Mesenchymal stem cell (in vitro differentiated cells and primary cell): ENCODE measurements at regions not wholly inside any gene's neighbourhood (a gene's known extent, or its start where the extent isn't known, plus 50 kb on each side); places are given as distances from the start of the nearest gene placed in this dataset.

Experiments
- DNase-seq: peaks from one replicate; pipeline ENCODE4 v3.0.0-alpha.2; 2013
- H2AFZ ChIP-seq: one replicate; pipeline ENCODE4 v1.6.1; 2013; ENCODE audit warnings: low read depth, mild to moderate bottlenecking, control low read depth, inconsistent platforms, low read length, moderate library complexity
- H2AK5ac ChIP-seq: 2 replicates; pipeline ENCODE4 v1.6.1; 2013; ENCODE audit warnings: low read length, moderate library complexity, mild to moderate bottlenecking, inconsistent platforms; ENCODE audit not compliant: severe bottlenecking
- H2BK120ac ChIP-seq: one replicate; pipeline ENCODE4 v1.6.1; 2013; ENCODE audit warnings: low read depth, mild to moderate bottlenecking, inconsistent platforms, low read length, moderate library complexity
- H2BK12ac ChIP-seq, 2 experiments: one replicate each; pipeline ENCODE4 v1.6.1; 2013; ENCODE audit warnings: inconsistent platforms in 2 of 2, low read length in 2 of 2, mild to moderate bottlenecking in 2 of 2, moderate library complexity in 2 of 2, control low read depth in 1 of 2
- H2BK15ac ChIP-seq: one replicate; pipeline ENCODE4 v1.6.1; 2013; ENCODE audit warnings: mild to moderate bottlenecking, low read depth, inconsistent platforms; ENCODE audit not compliant: poor library complexity, severe bottlenecking
- H2BK5ac ChIP-seq: 2 replicates; pipeline ENCODE4 v1.6.1; 2013; ENCODE audit warnings: low read depth, mild to moderate bottlenecking, low read length, control low read depth, inconsistent platforms; ENCODE audit not compliant: poor library complexity, severe bottlenecking
- H3K14ac ChIP-seq, 2 experiments: one replicate each; pipeline ENCODE4 v1.6.1; 2013; ENCODE audit warnings: inconsistent platforms in 2 of 2, low read length in 2 of 2, control low read depth in 1 of 2, mild to moderate bottlenecking in 1 of 2, moderate library complexity in 1 of 2
- H3K18ac ChIP-seq, 2 experiments: one replicate each; pipeline ENCODE4 v1.6.1; 2013; ENCODE audit warnings: inconsistent platforms in 2 of 2, low read length in 2 of 2, control low read depth in 1 of 2, low read depth in 1 of 2, mild to moderate bottlenecking in 1 of 2
- H3K23ac ChIP-seq, 2 experiments: one replicate each; pipeline ENCODE4 v1.6.1; 2013; ENCODE audit warnings: inconsistent platforms in 2 of 2, low read length in 2 of 2, mild to moderate bottlenecking in 2 of 2, moderate library complexity in 2 of 2, control low read depth in 1 of 2
- H3K27ac ChIP-seq: 2 replicates; pipeline ENCODE4 v1.5.1; 2013; ENCODE audit warnings: mild to moderate bottlenecking, moderate library complexity, low read length, control low read depth, inconsistent platforms; ENCODE audit not compliant: poor library complexity, severe bottlenecking
- H3K27me3 ChIP-seq, 2 experiments: 2 replicates each; pipeline versions ENCODE4 v1.6.1 to v1.7.0; 2013; ENCODE audit warnings: low read length in 2 of 2, mild to moderate bottlenecking in 2 of 2, moderate library complexity in 2 of 2, control low read depth in 1 of 2, inconsistent platforms in 1 of 2; ENCODE audit not compliant: control insufficient read depth in 1 of 2, insufficient read depth in 1 of 2
- H3K36me3 ChIP-seq, 2 experiments: 2 replicates each; pipeline versions ENCODE4 v1.6.1 to v1.7.0; 2013; ENCODE audit warnings: low read length in 2 of 2, control low read depth in 1 of 2, inconsistent platforms in 1 of 2, low read depth in 1 of 2, mild to moderate bottlenecking in 1 of 2; ENCODE audit not compliant: insufficient read depth in 2 of 2, control insufficient read depth in 1 of 2
- H3K4ac ChIP-seq, 2 experiments: one replicate each; pipeline ENCODE4 v1.6.1; 2013; ENCODE audit warnings: inconsistent platforms in 2 of 2, low read length in 2 of 2, mild to moderate bottlenecking in 2 of 2, moderate library complexity in 2 of 2, control low read depth in 1 of 2, low read depth in 1 of 2
- H3K4me1 ChIP-seq: 2 replicates; pipeline ENCODE4 v1.6.1; 2013; ENCODE audit warnings: low read depth, low read length, control low read depth; ENCODE audit not compliant: control insufficient read depth, insufficient read depth
- H3K4me2 ChIP-seq: 2 replicates; pipeline ENCODE4 v1.6.1; 2013; ENCODE audit warnings: low read length, mild to moderate bottlenecking, inconsistent platforms; ENCODE audit not compliant: poor library complexity, severe bottlenecking
- H3K4me3 ChIP-seq, 2 experiments: 2 replicates each; pipeline versions ENCODE4 v1.5.1 to v1.7.0; 2013; ENCODE audit warnings: low read length in 2 of 2, mild to moderate bottlenecking in 2 of 2, control low read depth in 1 of 2, low read depth in 1 of 2; ENCODE audit not compliant: insufficient read depth in 1 of 2
- H3K79me1 ChIP-seq: replicated peaks from 2 replicates; pipeline ENCODE4 v1.6.1; 2013; ENCODE audit warnings: mild to moderate bottlenecking, control low read depth, low read length, inconsistent platforms; ENCODE audit not compliant: poor library complexity, severe bottlenecking
- H3K9ac ChIP-seq: 2 replicates; pipeline ENCODE4 v1.7.0; 2013; ENCODE audit warnings: mild to moderate bottlenecking, low read length, moderate library complexity
- H3K9me3 ChIP-seq: 2 replicates; pipeline ENCODE4 v1.7.0; 2013; ENCODE audit warnings: mild to moderate bottlenecking, low read length; ENCODE audit not compliant: control insufficient read depth
- H4K8ac ChIP-seq: one replicate; pipeline ENCODE4 v1.6.1; 2013; ENCODE audit warnings: inconsistent platforms, mild to moderate bottlenecking, low read length, moderate library complexity
- H4K91ac ChIP-seq: one replicate; pipeline ENCODE4 v1.6.1; 2013; ENCODE audit warnings: mild to moderate bottlenecking, low read length, inconsistent platforms
- WGBS: methylation state at CpG from one replicate; pipeline ENCODE4 v1.1.7; 2013; ENCODE audit warnings: mixed read lengths; 5-methylcytosine and 5-hydroxymethylcytosine counted together

DNA sequence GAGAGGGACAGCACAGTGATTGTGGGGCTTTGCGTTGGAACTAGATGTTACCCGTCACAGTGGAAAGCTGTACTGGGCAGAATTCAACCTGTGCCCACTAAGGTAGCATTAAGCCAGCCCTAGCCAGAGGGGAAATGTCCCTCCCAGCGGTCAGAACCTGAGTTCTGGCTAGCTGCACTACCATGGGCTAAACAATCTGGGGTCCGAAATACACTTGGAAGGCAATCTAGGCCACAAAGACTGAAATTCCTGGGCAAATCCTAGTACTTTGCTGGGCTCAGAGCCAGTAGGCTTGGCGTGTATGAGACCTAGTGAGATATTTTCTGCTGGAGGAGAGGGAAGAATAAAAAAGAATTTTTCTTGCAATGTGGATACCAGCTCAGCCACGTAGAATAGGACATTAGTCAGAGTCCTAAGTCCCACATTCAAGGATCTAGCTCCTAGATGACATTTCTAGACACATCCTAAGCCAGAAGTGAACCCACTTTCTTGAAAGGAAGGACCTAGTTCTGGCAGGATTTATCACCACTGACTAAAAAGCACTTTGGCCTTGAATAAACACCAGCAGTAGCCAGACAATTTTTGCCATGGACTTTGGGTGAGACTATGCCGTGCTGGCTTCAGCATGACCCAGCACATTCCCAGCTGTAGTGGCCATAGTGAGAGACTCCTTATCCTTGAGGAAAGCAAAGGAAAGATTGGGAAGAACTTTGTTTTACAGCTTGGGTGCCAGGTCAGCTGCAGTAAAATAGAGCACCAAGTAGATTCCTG lies 618.0 kb downstream of the BRINP1 start:
- Histone ChIP-seq H3K4me2 (no peak overlapping the region), H2AK5ac (no peak overlapping the region), H4K91ac (no peak overlapping the region), H2BK5ac (no peak overlapping the region), H3K9ac (no peak overlapping the region), H3K14ac (no peak overlapping the region), H3K4me1 (no peaks in the 10 kb centered on the region), H3K18ac (no peak overlapping the region), H2AFZ (no peak overlapping the region), H4K8ac (no peak overlapping the region), H2BK120ac (no peak overlapping the region), H2BK12ac (no peak overlapping the region), H3K36me3 (no peaks in the 10 kb centered on the region), H2BK15ac (no peak overlapping the region), H3K4me3 (no peak overlapping the region), H3K23ac (no peak overlapping the region), H3K4ac (no peak overlapping the region), H3K79me1 (no peaks in the 10 kb centered on the region), H3K27ac (no peak overlapping the region), H3K27me3 (no peaks in the 10 kb centered on the region), H3K9me3 (peaks cover 21% of the 10 kb centered on the region)
- WGBS = 70% methylated on average over 7 of the region's 7 CpGs
- DNase-seq = no peak

DNA sequence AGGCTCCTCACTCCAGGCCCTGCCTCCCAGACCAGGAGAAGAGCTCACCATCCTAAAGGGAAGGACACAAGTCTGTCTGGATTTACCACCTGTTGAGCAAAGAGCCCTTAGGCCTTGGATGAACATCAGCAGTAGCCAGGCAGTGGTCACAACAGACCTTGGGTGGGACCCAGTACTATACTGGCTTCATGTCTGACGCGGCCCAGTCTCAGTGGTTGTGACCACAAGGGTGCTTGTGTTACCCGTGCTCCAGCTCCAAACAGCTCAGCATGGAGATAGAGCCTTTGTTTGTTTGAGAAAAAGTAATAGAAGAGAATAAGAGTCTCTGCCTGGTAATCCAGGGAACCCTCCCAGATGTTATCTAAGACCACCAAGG lies 617.4 kb downstream of the BRINP1 start:
- H3K36me3 ChIP-seq = no peaks in the 10 kb centered on the region
- H3K23ac ChIP-seq = no peak overlapping the region
- no peak overlapping the region for H2BK12ac ChIP-seq
- H3K9ac ChIP-seq = no peak overlapping the region
- no peak for DNase-seq
- no peaks in the 10 kb centered on the region for H3K27me3 ChIP-seq
- H3K4me3 ChIP-seq = no peak overlapping the region
- 29% methylated on average over 3 of the region's 3 CpGs for WGBS
- H3K4me2 ChIP-seq = no peak overlapping the region
- no peak overlapping the region for H2BK5ac ChIP-seq
- H2AK5ac ChIP-seq = no peak overlapping the region
- H3K79me1 ChIP-seq = no peaks in the 10 kb centered on the region
- no peak overlapping the region for H2BK120ac ChIP-seq
- no peak overlapping the region for H3K14ac ChIP-seq
- H3K27ac ChIP-seq = no peak overlapping the region
- no peak overlapping the region for H2AFZ ChIP-seq
- no peak overlapping the region for H4K91ac ChIP-seq
- no peaks in the 10 kb centered on the region for H3K4me1 ChIP-seq
- no peak overlapping the region for H4K8ac ChIP-seq
- H3K18ac ChIP-seq = no peak overlapping the region
- H2BK15ac ChIP-seq = no peak overlapping the region
- H3K4ac ChIP-seq = no peak overlapping the region
- H3K9me3 ChIP-seq = peaks cover 21% of the 10 kb centered on the region

DNA sequence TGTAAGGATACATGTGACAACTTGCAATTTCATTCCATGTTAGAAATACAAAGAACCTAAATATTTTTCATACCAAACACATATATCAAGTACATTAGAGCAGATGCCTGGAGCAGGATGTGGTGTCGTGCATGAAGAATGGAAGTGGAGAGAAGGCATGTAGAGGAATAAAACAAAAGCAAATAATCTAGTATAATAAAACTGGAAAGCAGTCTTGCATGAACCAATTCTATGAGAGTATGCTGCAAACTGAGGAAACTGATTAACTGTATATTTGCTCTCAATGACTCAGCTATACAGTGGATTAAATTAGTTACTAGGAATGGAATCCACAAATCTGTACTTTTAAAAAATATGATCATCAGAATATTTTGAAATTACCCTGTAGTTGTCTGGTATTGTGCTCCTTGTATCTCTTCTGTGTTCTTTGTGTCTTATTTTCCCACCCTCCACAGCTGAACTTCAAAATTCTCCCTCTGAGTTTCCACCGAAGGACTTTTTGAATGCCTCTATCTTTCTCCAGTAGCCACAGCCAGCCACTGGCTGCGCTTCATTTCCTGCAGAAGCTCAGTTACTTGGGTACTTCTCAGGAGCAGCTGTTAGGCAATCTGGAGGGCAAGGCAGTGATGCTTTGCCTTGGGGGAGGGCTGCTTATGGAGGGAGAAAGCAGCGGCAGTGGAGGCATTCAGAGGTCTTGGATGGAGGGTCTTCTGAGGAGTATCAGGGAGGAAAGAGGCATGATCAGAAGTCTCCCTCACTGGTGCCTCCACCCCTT lies 608.0 kb downstream of the BRINP1 start:
- Histone ChIP-seq H3K4me3 (no peak overlapping the region), H2AK5ac (no peak overlapping the region), H2AFZ (no peak overlapping the region), H3K36me3 (no peaks in the 10 kb centered on the region), H2BK120ac (no peak overlapping the region), H3K27me3 (no peaks in the 10 kb centered on the region), H4K91ac (no peak overlapping the region), H3K4me1 (no peaks in the 10 kb centered on the region), H3K4me2 (no peak overlapping the region), H3K23ac (no peak overlapping the region), H4K8ac (no peak overlapping the region), H2BK15ac (no peak overlapping the region), H2BK12ac (no peak overlapping the region), H2BK5ac (no peak overlapping the region), H3K4ac (no peak overlapping the region), H3K18ac (no peak overlapping the region), H3K9me3 (peaks cover 11% of the 10 kb centered on the region), H3K27ac (no peak overlapping the region), H3K14ac (no peak overlapping the region), H3K9ac (no peak overlapping the region), H3K79me1 (no peaks in the 10 kb centered on the region)
- no peak for DNase-seq
- WGBS = 77% methylated on average over 3 of the region's 4 CpGs

DNA sequence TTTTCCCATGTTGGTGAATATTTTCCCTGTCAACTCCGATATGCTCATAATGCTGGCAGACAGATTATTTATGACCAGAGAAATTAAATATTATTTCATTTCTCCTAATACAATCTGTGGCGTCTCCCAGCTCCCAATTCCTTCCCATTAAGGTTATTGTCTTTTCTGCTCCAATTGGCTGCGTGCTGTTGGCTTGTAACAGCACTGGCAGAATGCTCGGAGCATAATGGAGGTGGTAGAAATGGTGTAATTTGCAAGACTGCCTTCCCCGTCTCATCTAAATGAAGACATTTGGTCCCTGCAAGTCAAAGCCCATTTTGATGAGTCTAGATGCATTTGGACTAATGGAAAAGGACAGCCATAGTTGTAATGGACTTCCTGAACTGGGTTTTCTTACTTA lies 601.7 kb downstream of the BRINP1 start:
- no peak overlapping the region for H4K8ac ChIP-seq
- H3K18ac ChIP-seq = no peak overlapping the region
- no peak overlapping the region for H3K9ac ChIP-seq
- H2BK5ac ChIP-seq = no peak overlapping the region
- no peak overlapping the region for H3K4ac ChIP-seq
- no peak overlapping the region for H2BK15ac ChIP-seq
- no peak overlapping the region for H3K14ac ChIP-seq
- no peak overlapping the region for H3K4me2 ChIP-seq
- no peak overlapping the region for H4K91ac ChIP-seq
- no peak overlapping the region for H3K27ac ChIP-seq
- no peak overlapping the region for H3K23ac ChIP-seq
- H3K27me3 ChIP-seq = no peaks in the 10 kb centered on the region
- no peak overlapping the region for H2BK12ac ChIP-seq
- no peaks in the 10 kb centered on the region for H3K4me1 ChIP-seq
- H3K9me3 ChIP-seq = peaks cover 5% of the 10 kb centered on the region
- no peak overlapping the region for H2AK5ac ChIP-seq
- H3K79me1 ChIP-seq = no peaks in the 10 kb centered on the region
- H3K4me3 ChIP-seq = no peak overlapping the region
- no peaks in the 10 kb centered on the region for H3K36me3 ChIP-seq
- WGBS = 72% methylated on average over 4 of the region's 5 CpGs
- no peak overlapping the region for H2AFZ ChIP-seq
- no peak overlapping the region for H2BK120ac ChIP-seq
- DNase-seq = no peak
